ENCODE measurements at regions not wholly inside any gene's neighbourhood (a gene's known extent, or its start where the extent isn't known, plus 50 kb on each side); places are given as distances from the start of the nearest gene placed in this dataset.
"Not testable (repeated sequence)": the region's sequence is repeated elsewhere in the genome, so short reads cannot be mapped to it uniquely, and the experiment has no call there.

DNA sequence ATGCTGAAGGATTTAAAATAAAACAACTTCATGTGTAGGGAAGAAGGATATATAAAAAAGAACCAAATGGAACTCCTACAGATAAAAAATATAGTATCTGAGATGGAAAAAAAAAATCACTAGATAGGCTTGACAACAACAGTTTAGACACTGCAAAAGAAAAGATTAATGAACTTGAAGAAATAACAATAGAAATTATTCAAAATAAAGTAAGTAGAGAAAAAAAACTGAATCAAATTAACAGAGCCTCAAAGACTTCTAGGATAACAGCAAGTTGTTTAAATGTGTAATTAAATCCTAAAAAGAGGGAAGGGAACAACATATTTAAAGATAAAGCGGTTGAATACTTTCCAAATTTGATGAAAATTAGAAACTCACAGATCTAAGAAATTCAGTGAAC lies 316.3 kb upstream of the ECI2 start:
- no peak for DNase-seq

DNA sequence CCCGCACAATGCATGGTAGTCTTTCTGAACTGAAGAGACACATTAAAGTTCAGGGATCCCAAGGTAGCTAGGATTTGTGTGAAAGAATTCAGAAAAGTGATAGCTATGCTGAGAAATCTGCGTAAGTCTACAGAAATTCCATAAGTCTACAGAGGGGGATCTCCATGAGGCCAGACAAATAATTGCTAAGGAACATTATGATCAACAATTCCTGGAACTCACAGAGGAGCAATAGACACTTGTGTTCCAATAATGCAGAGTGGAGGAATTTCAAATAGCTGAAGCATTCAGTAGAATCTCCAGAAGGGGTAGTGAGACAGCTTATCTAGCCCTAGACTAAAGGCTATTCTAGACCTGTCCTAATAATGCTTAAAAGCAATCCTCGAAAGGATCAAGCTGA lies 315.7 kb upstream of the ECI2 start:
- no peak for DNase-seq

DNA sequence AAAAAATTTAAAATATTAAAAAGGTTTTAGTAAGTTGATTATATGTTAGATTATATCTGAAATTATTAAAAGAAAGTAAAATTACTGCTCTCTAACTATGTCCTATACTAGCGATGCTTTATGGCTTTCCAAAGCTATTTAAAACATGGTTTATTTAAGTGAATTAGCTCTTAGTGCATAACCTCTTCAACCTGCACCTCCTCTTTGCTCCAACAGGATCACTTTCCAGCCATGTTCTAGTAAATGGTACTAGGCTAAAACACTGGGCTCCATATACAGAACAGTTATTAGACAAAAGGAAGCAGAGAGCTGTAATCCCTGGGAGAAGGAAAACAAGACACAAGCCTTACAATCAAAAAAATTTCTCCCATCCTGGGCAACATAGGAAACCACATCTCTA lies 314.9 kb upstream of the ECI2 start:
- DNase-seq = no peak

DNA sequence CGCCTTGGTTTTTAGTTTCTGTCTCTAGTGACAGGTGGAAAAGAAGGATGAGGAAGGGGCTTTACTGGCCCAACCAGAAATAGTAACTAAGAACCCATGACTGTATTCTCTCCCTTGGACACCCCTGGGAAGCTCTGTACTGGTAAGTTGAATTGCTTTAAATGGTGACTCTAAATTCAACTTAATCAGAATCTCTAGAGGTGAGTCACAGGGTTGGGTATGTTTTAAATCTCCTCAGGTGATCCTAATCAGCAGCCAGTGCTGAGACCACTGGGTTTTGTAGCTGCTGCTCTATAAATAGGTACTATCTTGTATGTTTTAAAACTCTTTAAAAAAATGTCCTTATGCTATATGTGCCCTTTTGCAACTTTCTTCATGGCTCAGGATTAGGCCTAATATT lies 314.0 kb upstream of the ECI2 start:
- DNase-seq = no peak

DNA sequence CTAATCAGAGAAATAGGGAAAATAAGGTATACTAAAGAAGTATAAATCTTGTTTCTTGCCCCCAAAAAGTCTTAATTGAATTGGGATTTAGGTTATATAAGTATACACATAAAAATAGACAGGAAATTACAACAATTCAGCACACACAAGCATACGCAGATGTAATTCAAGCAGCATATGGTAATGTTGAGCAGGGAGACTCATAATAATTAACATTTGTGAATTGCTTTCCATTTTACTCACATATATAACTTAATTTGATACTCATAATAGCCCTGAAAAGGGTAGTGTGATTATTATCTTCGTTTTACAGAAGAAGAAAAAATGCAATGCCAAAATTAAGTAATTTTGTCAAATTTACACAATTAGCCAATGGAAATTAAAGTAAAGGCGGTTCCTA lies 313.5 kb upstream of the ECI2 start:
- no peak for DNase-seq

DNA sequence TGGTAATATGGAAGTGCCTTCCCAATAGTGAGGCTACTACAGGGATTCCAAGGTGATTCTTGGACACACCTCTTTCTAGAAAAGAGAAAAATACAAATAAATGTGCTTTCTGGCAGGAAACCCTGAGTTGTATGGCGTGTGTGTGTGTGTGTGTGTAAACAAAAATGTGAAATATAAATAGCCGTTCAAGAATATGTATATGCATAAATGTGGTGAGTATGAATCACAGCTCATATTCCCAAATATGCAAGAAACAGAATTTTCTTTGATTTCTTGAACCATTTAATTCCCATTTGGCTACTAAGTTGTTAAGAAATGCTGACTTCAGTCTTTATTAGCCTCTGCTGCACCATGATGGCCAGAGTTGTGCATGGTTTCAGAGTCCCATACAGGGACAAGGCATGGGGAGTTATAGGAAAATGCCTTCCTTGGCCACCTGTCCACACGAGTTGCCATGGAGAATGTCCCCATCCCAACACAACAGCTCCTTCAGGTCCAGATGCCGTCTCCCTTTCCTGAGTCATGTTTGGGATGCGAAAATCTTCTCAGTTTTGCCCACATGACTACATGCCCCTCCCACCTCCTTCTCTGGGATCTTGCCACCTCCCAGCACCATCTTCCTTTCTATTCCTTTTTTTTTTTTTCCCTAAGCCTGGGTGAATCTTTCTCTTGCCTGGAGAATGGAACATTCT lies 312.4 kb upstream of the ECI2 start:
- DNase-seq = no peak

DNA sequence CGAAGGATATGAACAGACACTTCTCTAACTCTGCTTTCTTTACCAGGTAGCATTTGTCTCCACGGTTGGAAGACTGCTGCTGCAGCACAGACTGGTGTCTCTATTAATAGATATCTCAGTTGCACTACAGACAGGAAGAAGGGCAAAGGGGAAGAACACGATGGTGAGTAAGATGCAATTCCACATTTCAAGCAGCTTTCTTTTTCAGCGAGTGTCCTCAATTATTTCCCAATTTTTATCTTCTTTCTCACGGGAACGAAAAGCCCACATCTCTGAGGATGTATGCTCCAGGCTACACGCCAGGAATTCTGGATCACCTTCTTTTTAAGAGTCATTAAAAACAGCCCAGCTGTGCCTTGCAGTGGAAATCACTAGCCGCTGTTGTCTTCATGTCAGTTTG lies 311.6 kb upstream of the ECI2 start:
- peak; percentile 52 for DNase-seq

DNA sequence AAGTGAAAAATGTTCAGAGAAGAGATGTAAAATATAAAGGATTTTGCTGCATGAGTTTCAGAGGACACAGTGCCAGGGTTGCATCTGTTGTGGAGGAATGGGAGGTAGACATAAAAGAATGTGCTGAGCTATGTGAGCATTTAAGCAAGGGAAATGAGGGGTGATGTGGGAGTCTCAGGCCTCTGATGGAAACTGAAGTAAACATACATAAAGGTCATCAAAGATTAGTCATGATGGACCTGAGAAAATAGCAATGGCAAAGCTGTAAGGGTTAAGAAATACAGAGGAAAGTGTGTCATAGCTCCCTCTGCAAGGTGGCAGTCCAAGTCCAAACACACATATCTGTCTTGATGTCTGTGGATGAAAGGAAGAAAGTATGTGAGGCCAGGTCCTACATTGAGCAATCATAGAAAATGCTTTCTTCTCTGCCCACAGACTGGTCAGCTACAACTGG lies 306.6 kb upstream of the ECI2 start:
- no peak for DNase-seq

DNA sequence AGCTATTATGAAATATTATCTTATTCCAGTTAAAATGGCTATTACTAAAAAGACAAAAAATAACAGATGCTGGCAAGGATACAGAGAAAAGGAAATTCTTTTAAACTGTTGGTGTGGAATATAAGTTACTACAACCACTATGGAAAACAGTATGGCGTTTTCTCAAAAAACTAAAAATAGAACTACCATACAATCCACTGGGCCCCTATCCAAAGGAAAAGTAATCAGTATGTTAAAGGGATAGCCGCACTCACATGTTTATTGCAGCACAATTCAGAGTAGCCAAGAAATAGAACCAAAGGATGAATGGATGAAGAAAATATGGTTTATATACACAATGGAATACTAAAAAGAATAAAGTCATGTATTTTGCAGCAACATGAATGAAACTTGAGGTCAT lies 303.8 kb upstream of the ECI2 start:
- DNase-seq = no peak

DNA sequence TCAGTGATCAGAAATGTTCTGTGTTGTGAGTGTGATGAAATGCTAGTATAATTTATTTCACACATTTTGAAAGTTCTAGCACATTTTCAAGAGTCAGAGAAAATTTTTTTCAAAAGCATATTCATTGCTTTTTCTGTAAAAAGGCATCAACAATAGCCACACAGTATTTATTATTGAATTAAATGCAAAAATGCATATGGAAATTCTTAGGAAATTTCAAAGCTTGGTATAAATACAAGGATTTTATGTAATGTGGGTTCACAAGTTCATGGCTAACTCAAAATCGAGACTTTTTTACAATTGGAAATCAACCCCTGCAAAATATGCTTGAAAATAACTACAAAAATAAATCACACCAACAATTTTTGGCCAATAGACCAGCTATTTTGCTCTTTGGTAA lies 302.0 kb upstream of the ECI2 start:
- DNase-seq = no peak

DNA sequence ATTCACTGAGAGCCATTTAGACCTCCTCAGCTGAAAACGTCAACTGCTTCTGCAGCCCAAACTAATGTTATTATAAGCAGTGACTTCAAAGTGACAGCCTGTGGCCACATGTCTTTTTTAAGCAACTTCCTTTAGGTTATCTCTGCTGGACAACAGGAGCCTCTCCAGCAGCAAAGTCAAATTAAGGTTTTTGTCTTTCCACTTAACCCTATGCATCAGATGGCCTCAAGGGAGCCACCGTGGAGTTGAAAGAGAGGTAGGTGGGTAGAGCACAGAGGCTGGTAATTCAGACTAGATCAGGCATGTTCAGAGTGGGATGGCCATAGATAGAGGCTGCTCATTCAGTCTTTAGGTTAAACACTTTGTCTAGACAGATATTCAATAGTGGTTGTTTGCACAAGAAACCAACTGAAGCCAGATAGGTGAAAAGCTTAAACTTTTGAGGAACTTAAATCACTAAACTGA lies 300.6 kb upstream of the ECI2 start:
- no peak for DNase-seq

DNA sequence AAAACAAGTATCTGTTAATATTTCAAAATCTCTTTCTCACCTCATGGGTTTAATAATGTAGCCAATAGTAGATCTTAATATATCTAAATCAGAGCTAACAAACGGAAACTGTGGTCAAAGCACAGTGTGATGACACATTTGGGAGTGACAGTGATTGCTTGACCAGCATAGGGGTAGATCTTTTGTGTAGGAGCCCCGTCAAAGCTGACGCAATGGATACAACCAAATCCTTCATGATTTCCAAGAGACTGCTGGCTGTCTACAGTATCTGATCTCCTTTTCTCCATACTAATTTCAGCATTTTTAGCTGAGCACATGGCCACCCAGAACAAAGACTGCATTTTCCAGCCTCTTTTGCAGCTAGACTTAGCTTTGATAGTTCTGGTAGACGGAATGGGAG lies 299.3 kb upstream of the ECI2 start:
- DNase-seq = no peak

DNA sequence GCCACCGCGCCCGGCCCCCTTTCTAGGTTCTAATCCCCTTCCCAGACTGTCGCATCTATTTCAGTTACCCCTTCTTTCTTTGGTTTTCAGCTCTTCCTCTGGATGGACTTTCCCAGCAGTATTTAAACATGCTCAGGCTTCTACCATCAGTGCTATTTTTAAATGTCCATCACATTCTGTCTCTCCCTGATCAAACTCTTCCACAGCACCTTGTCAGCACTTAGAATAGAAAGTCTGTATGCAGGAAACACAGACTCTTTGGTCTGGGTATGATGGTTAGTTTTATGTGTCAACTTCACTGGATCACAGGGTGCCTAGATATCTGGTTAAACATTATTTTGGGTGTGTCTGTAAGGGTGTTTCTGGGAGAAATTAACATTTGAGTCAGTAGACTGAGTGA lies 297.8 kb upstream of the ECI2 start:
- DNase-seq = no peak

DNA sequence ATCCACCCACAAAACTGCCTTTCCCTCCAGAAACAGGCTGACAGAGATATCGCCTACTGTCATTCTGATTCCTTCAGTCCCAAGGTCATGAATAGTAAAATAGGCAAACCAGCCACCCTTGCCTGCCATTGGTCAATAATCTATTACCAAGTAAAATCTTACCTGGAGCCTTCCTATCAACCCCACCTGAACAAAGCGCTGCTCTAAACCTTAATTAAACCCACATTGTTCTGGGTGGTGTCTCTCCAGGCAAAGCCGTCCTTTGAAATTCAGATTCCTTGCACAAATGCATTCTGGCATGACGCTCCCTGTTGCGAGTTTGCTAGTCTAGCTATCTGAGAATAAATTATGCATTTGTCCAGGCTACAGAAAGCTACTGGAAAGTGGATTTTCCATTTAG lies 291.6 kb upstream of the ECI2 start:
- no peak for DNase-seq

DNA sequence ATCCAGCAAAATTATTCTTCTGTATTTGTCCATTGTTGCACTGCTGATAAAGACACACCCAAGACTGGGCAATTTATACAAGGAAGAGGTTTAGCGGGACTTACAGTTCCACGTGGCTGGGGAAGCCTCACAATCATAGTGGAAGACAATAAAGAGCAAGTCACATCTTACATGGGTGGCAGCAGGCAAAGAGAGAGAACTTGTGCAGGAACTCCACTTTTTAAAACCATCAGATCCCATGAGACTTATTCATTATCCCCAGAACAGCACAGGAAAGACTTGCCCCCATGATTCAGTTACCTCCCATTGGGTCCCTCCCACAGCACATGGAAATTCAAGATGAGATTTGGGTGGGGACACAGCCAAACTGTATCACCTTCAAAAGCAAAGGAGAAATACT lies 286.5 kb upstream of the ECI2 start:
- no peak for DNase-seq

DNA sequence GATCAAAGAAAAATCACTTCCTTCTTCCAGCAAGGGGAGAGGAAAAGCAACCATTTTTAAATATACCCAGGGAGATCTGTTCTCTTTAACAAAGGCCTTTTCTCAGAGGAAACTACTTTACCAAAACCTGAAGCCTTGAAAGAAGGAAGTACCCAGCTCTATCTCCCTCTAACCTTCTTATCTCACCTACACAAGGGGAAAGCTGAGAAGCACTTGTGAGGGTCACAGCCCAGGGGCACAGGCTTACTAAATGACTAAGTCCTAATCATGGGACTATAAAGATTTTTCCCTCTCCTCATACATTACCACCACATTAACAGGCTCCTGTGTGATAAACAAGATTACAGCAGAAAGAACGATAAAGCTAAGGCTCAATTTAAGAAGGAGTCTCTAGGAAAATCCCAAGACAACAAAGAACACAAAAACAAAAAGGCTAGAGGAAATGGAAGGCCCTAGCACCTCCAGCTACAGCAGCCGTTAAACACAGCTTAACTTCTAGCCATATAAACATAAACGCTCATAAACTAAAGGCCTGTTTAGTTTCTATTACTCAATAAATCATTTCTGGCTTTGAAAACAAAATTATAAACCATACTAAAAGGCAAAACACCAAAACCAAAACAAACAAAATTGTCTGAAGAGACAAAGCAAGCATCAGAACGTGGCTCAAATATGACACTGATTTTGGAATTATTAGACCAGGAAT lies 284.9 kb upstream of the ECI2 start:
- DNase-seq = no peak

DNA sequence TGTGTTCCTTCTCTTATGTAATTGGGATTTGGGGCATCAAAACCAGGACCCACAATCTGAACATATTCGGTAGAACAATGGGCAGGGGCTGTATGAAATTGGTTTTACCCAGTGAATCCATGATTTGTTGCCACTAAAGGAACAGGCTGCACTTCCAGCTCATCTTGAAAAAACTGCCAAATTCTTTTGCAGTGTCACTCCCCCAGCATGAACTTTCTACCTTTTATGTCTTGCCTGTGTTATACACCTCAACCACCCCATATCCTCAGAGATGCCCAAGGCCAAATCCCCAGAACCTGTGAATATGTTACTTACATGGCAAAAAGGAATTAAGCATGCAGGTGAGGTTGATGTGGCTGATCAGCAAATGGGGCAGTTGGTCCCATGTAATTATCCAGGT lies 280.2 kb upstream of the ECI2 start:
- no peak for DNase-seq

DNA sequence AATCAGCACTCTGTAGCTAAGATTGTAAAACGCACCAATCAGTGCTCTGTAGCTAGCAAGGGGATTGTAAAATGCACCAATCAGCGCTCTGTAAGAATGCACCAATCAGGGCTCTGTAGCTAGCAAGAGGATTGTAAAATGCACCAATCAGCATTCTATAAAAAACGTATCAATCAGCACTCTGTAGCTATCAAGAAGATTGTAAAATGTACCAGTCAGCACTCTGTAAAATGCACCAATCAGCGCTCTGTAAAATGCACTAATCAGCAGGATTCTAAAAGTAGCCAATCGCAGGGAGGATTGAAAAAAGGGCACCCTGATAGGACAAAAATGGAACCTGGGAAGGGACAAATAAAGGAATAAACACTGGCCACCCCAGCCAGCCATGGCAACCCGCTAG lies 278.7 kb upstream of the ECI2 start:
- not testable (repeated sequence) for DNase-seq

DNA sequence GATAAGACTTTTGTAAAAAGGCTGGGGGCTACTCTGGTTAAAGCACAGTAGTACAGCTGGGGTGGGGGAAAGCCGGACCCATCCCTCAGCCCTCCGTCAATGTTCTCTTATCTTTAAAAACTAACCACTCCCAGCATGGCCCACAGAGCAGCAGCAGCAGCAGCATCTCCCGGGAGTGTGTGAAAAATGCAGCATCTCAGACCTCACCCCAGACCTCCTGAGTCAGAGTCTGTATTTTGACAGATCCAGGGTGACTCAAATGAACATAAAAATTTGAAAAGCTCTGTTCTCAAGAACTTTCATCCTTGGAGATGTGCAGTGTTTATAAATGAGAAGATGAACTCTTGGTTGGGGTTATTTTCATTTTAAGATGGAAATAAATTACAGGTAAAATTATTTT lies 277.7 kb upstream of the ECI2 start:
- DNase-seq = peak; percentile 63

DNA sequence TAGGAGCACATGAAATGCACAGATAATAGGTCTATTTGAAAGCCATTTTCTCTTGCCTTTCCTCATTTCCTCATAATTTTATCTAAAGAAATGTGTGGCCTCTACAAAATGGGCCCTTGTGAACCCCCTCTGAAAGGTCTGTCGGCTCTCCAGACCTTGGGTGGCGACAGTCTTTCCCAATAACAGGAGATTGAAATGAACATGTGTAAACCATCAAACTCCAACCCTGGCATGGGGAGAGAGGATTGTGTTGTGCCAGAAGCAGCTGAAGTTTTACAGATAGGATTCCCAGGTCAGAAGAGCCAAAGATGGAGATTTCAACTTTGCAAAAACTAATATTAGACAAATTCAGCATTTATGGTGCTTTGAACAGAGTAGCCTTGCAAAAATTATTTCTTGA lies 277.1 kb upstream of the ECI2 start:
- DNase-seq = no peak

DNA sequence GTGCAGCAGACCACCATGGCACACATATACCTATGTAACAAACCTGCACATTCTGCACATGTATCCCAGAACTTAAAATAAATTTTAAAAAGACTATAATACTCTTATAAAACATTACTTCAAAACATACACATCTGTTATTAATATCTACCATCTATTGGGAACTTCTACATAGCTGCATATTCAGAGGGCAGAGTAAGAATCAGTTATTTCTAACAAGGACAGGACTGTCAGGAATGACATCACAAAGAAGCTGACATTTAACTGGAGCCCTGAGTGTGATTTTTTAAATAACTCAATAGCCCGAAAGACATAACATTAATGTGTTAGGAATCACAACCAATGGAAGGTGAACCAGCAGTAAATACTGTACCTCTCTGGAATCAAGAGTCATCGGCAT lies 276.7 kb upstream of the ECI2 start:
- no peak for DNase-seq

DNA sequence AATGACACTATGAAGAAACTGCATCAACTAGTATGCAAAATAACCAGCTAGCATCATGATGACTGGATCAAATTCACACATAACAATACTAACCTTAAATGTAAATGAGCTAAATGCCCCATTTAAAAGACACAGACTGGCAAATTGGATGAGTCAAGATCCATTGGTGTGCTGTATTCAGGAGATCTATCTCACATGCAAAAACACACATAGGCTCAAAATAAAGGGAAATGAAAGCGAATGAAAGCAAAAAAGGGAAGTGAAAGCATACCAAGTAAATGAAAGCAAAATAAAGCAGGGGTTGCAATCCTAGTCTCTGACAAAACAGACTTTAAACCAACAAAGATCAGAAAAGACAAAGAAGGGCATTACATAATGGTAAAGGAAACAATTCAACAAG lies 272.3 kb upstream of the ECI2 start:
- DNase-seq = not testable (repeated sequence)

DNA sequence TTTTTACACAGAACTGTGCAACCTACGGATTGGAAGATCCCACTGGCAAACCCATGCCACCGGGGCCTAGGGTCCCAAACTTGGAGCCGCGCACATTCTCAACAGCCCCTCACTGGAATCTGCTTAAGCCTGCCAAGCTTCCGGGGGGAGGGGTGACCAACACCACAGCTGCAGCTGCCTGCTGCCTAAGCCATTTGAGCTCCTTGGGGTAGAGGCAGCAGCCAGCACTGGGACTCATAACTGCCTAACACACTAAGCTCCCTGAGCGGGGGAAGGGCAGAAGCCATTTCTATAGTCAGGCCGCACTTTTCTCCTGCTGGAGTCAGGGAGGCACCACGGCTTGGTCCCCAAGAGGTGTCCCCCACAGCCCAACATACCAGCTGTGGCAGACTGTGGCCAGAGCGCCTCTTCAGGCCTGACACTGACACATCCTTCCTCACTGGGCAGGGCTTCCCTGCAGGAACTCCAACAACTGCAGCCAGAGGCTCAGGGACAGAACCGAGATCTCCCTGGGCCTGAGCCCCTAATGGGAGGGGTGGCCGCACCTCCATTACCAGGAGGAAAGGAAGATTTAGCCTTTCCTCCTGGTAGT lies 270.3 kb upstream of the ECI2 start:
- peak; percentile 12 for DNase-seq

DNA sequence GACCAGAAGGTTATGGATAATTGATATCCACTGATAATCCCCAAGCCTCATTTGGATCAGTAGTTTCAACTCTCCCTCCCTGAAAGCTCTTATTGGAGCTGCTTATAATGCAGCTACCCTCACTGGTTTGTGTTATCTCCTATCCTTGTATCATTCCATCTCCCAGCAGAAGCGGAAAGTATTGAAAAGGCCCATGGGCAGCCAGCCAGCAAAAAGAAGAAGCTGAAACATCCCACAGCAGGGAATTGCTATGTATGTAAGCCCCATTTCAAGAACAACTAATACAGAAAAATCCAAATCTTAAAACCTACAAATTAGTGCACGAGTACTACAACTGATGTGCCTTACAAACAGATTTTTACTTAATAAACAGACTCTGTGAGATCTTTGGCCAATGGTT lies 269.0 kb upstream of the ECI2 start:
- DNase-seq = peak; percentile 7
